ENCODE measurements at regions not wholly inside any gene's neighbourhood (a gene's known extent, or its start where the extent isn't known, plus 50 kb on each side); places are given as distances from the start of the nearest gene placed in this dataset.

DNA sequence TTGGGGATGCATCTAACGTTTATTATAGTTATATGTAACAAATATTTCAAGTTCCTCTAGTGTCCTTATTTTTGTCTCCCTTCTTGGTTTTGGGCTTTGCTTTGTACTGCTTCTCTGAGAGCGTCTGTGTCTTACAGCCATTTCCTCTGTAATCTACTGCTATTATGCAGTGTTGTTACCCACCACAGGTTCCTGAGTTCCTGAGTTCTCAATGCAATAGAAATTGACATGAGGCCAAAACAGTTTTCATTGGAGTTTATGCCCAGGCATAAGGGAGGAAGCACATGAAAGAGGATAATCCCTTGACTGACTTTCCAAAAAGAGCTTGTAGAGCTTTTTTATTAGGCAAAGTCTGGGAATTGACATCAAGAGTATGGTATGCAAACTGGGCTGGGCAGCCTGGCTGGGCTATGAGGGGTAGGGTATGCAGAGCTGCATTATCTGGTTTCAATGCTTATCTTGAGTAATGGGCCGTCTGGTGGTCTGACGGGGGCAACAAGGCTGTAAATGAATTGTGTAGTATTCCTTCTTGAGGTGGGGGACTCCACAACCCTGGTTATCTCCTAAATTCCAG lies 722.5 kb upstream of the ATXN7L3B start:
- no peaks in the 10 kb centered on the region for H3K9me3 ChIP-seq
- TF ChIP-seq CTCF (IDR thresholded peaks at IDR 0.05) = no peak
- H3K4me1 ChIP-seq = no peaks in the 10 kb centered on the region
- DNase-seq = no peak
- intact Hi-C loops (cut with DNase I) = no loop called here
- no peak for ATAC-seq
- H3K4me3 ChIP-seq = no peak overlapping the region
- H3K27ac ChIP-seq = no peak overlapping the region
- H3K36me3 ChIP-seq (ENCODE audit: insufficient read depth in 1 of 2, low read depth in 1 of 2) = no peaks in the 10 kb centered on the region
- H3K27me3 ChIP-seq (ENCODE audit: insufficient read depth in 3 of 3, low read length in 2 of 3) = no peaks in the 10 kb centered on the region
- 65 to 70% (median 66%) methylated on average over 4 of the region's 4 CpGs for WGBS, 3 donors

DNA sequence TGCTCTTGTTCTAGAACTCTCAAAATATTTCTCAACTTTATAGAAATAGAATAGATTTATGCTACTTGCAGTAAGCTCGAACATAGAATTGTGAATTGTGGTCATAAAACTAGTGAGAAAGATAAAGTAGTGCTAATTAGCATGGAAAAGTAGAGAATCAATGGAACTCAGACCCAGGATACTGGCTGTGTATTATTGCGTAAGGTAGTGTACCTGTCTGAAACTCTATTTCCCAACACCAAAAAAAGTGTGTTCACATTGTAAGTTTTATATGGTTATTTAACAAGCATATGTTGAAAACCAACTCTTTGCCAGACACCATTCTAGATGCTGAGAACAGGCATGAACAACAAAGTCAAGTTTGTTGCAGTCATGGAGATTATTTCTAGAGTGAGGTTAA lies 720.5 kb upstream of the ATXN7L3B start:
- 71 to 78% (median 73%) methylated on average over 2 of the region's 2 CpGs for WGBS, 3 donors
- no peak for TF ChIP-seq CTCF (IDR thresholded peaks at IDR 0.05)
- DNase-seq (no peak), ATAC-seq (no peak)
- H3K27ac ChIP-seq = no peak overlapping the region
- H3K27me3 ChIP-seq (ENCODE audit: insufficient read depth in 3 of 3, low read length in 2 of 3) = no peaks in the 10 kb centered on the region
- no peak overlapping the region for H3K4me3 ChIP-seq
- H3K36me3 ChIP-seq (ENCODE audit: insufficient read depth in 1 of 2, low read depth in 1 of 2) = no peaks in the 10 kb centered on the region
- no peaks in the 10 kb centered on the region for H3K9me3 ChIP-seq
- no peaks in the 10 kb centered on the region for H3K4me1 ChIP-seq
- intact Hi-C loops (cut with DNase I) = no loop called here

DNA sequence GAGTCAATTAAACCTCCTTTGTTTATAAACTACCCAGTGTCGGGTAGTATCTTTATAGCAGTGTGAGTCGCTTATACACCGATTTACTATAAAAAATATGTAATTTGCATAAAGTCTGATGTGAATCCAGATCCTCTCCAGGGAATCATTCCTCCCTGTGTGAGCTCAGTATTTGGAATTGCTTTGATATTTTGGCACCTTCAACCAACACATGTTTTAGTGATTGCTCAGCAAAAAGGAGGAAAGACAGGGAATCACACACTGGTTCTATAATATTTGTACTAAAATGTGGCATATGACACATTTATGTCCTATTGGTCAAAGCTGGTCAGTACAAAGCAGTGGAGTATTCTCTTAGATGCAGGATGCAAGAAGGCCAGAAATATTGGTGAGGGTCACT lies 703.9 kb upstream of the ATXN7L3B start:
- no peaks in the 10 kb centered on the region for H3K27me3 ChIP-seq (ENCODE audit: insufficient read depth in 3 of 3, low read length in 2 of 3)
- H3K4me1 ChIP-seq = no peaks in the 10 kb centered on the region
- ATAC-seq = no peak
- intact Hi-C loops (cut with DNase I) = no loop called here
- WGBS, 3 donors = 66 to 80% (median 78%) methylated on average over 3 of the region's 3 CpGs
- no peak for TF ChIP-seq CTCF (IDR thresholded peaks at IDR 0.05)
- no peak for DNase-seq
- no peaks in the 10 kb centered on the region for H3K9me3 ChIP-seq
- no peaks in the 10 kb centered on the region for H3K36me3 ChIP-seq (ENCODE audit: insufficient read depth in 1 of 2, low read depth in 1 of 2)
- H3K4me3 ChIP-seq = no peak overlapping the region
- H3K27ac ChIP-seq = no peak overlapping the region

DNA sequence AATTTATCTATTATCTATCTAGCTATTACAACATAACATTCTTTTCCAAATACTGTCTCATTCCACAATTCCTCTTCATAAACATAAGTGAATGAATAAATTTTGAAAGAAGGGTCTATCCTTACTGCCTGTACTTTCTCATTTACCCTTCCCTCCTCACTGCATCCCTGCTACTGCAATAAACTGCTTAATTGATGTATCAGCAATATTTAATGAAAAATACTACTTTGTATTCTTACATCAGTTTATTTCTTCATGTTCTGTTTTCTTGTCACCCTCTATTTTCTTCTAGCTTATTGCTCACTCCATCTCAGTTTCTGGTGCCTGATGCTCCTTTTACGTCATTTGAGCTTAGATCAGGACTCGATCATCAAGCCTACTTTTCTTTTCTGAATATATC lies 695.7 kb upstream of the ATXN7L3B start:
- Histone ChIP-seq H3K27me3 (ENCODE audit: insufficient read depth in 3 of 3, low read length in 2 of 3) (no peaks in the 10 kb centered on the region), H3K4me1 (no peaks in the 10 kb centered on the region), H3K27ac (no peak overlapping the region), H3K9me3 (no peaks in the 10 kb centered on the region), H3K4me3 (no peak overlapping the region), H3K36me3 (ENCODE audit: insufficient read depth in 1 of 2, low read depth in 1 of 2) (no peaks in the 10 kb centered on the region)
- ATAC-seq = no peak
- no peak for DNase-seq
- intact Hi-C loops (cut with DNase I) = no loop called here
- TF ChIP-seq CTCF (IDR thresholded peaks at IDR 0.05) = no peak
- 76 to 78% (median 77%) methylated on average over 2 of the region's 2 CpGs for WGBS, 3 donors

GRCh38 chr12:73863546-73863945 lies 674.1 kb upstream of the ATXN7L3B start:
- ATAC-seq (no peak), DNase-seq (no peak)
- Histone ChIP-seq H3K9me3 (peaks cover 5% of the 10 kb centered on the region), H3K27ac (no peak overlapping the region), H3K4me1 (no peaks in the 10 kb centered on the region), H3K36me3 (ENCODE audit: insufficient read depth in 1 of 2, low read depth in 1 of 2) (no peaks in the 10 kb centered on the region), H3K27me3 (ENCODE audit: insufficient read depth in 3 of 3, low read length in 2 of 3) (no peaks in the 10 kb centered on the region), H3K4me3 (no peak overlapping the region)
- WGBS, 3 donors = 42 to 51% (median 49%) methylated on average over 2 of the region's 2 CpGs
- intact Hi-C loops (cut with DNase I) = no loop called here
- no peak for TF ChIP-seq CTCF (IDR thresholded peaks at IDR 0.05)

Data from psoas muscle (tissue), 7 donors.